ENCODE measurements at regions not wholly inside any gene's neighbourhood (a gene's known extent, or its start where the extent isn't known, plus 50 kb on each side); places are given as distances from the start of the nearest gene placed in this dataset.

DNA sequence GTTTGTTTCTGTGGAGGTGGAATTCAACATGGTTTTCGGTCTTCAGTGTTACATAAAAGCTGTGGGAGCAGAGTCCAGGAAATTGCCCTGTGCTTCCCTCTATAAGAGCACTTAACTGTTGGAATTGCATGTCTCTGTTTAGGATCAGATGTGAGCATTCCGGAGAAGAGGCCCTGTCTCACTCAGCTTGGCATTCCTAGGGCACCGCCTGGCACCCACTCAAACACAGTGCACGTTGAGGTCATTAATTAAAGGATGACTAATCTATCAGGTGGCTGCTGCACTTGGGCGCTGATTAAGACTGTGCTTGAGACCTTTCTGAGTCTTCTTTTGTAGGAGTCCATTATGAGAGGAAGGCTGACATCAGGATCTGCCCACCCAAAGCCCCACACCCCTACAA is 82.8 kb upstream of the VIPR2 start:
- TF ChIP-seq, protein P1, sequence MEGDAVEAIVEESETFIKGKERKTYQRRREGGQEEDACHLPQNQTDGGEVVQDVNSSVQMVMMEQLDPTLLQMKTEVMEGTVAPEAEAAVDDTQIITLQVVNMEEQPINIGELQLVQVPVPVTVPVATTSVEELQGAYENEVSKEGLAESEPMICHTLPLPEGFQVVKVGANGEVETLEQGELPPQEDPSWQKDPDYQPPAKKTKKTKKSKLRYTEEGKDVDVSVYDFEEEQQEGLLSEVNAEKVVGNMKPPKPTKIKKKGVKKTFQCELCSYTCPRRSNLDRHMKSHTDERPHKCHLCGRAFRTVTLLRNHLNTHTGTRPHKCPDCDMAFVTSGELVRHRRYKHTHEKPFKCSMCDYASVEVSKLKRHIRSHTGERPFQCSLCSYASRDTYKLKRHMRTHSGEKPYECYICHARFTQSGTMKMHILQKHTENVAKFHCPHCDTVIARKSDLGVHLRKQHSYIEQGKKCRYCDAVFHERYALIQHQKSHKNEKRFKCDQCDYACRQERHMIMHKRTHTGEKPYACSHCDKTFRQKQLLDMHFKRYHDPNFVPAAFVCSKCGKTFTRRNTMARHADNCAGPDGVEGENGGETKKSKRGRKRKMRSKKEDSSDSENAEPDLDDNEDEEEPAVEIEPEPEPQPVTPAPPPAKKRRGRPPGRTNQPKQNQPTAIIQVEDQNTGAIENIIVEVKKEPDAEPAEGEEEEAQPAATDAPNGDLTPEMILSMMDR (IDR thresholded peaks at IDR 0.05): no peak
- TF ChIP-seq POLR2AphosphoS5 (IDR thresholded peaks at IDR 0.05; ENCODE audit: insufficient read depth in 1 of 2, low read depth in 1 of 2) (no peak), POLR2A (IDR thresholded peaks at IDR 0.05) (no peak)
- intact Hi-C loops (cut with DNase I): no loop called here
- no peak for DNase-seq (ENCODE audit: extremely low spot score in 2 of 2)
- Histone ChIP-seq H3K27me3 (no peaks in the 10 kb centered on the region), H3K4me1 (peaks cover 13% of the 10 kb centered on the region), H3K36me3 (no peaks in the 10 kb centered on the region), H3K9me3 (no peaks in the 10 kb centered on the region), H3K27ac (no peak overlapping the region), H3K4me3 (no peak overlapping the region)

DNA sequence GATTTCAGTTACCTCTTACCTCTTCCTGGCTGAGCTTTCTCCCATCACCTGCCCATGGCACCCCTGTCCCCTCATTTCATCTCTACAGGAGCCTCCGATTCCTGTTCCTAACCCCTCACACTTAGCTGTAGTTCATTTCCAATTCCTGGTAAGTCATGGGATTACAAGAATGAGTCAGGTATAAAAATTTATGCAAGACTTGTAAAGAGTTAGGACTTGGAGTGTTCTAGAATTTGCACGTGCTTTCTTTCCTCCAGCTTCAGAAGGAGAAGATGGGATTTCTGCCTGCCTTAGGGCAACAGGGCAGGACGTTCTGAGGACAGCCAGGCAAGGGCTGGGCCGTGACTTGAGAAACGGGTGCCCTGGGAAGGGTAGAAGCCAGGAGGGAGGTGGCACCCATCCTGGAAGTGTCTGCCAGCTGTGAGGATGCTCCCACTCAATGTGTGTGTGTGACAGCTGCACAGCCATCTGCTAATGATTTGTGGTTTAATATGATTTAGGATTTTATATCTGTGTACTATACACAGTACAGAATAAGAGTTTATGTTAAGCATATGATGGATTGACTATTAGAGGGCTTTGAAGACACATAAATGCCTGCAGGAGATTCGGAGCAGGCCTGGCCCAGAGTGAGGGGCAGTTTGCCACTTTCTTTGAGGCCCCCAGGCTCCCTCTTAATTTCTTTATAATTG is 81.5 kb upstream of the VIPR2 start:
- Histone ChIP-seq H3K4me1 (peaks cover 13% of the 10 kb centered on the region), H3K9me3 (no peaks in the 10 kb centered on the region), H3K4me3 (no peak overlapping the region), H3K27ac (peak overlapping the region; percentile 36), H3K36me3 (no peaks in the 10 kb centered on the region), H3K27me3 (no peaks in the 10 kb centered on the region)
- DNase-seq (ENCODE audit: extremely low spot score in 2 of 2): no peak
- intact Hi-C loops (cut with DNase I): no loop called here
- TF ChIP-seq POLR2AphosphoS5 (IDR thresholded peaks at IDR 0.05; ENCODE audit: insufficient read depth in 1 of 2, low read depth in 1 of 2) (peak in 1 of 2 donors; percentile 22), POLR2A (IDR thresholded peaks at IDR 0.05) (no peak)
- TF ChIP-seq, protein P1 (IDR thresholded peaks at IDR 0.05): no peak

GRCh38 chr7:159218607-159219006 is 73.9 kb upstream of the VIPR2 start:
- Histone ChIP-seq H3K36me3 (no peaks in the 10 kb centered on the region), H3K9me3 (no peaks in the 10 kb centered on the region), H3K27me3 (no peaks in the 10 kb centered on the region), H3K4me1 (no peaks in the 10 kb centered on the region), H3K4me3 (no peak overlapping the region), H3K27ac (no peak overlapping the region)
- DNase-seq (ENCODE audit: extremely low spot score in 2 of 2): no peak
- TF ChIP-seq, protein P1 (IDR thresholded peaks at IDR 0.05): no peak
- TF ChIP-seq POLR2AphosphoS5 (IDR thresholded peaks at IDR 0.05; ENCODE audit: insufficient read depth in 1 of 2, low read depth in 1 of 2) (no peak), POLR2A (IDR thresholded peaks at IDR 0.05) (no peak)
- intact Hi-C loops (cut with DNase I): no loop called here

DNA sequence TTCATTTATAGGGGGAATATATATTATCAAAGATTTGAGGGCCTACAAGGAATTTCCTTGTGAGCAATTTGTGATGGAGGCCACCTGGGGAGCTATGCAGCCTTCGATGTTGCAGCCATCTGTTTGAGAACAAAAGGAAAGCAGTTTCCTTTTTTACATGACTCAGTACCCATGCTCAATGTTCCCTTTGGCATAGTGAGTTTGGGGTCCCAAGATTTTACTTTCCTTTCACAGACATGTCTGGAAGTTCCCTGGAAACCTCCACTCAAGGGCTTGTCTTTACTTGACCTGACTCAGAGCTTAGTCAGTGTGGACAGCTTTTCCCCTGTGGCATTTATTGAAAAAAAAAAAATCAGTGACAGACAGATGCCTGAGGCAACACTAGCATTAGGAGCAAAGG is 73.5 kb upstream of the VIPR2 start:
- DNase-seq (ENCODE audit: extremely low spot score in 2 of 2): no peak
- Histone ChIP-seq H3K4me1 (no peaks in the 10 kb centered on the region), H3K27ac (no peak overlapping the region), H3K27me3 (no peaks in the 10 kb centered on the region), H3K9me3 (no peaks in the 10 kb centered on the region), H3K36me3 (no peaks in the 10 kb centered on the region), H3K4me3 (no peak overlapping the region)
- TF ChIP-seq, protein P1 (IDR thresholded peaks at IDR 0.05): no peak
- no peak for TF ChIP-seq POLR2AphosphoS5 (IDR thresholded peaks at IDR 0.05; ENCODE audit: insufficient read depth in 1 of 2, low read depth in 1 of 2)
- intact Hi-C loops (cut with DNase I): no loop called here

- intact Hi-C loops (cut with DNase I): no loop called here
These were observed 70.4 kb upstream of the VIPR2 start for GRCh38 chr7:159215076-159215475.

More at GRCh38 chr7:159215076-159215475, 70.4 kb upstream of the VIPR2 start:
- H3K27ac ChIP-seq: no peak overlapping the region
- peak; percentile 29 to 77 for DNase-seq (ENCODE audit: extremely low spot score in 2 of 2)
- H3K4me3 ChIP-seq: no peak overlapping the region
- H3K27me3 ChIP-seq: no peaks in the 10 kb centered on the region
- no peaks in the 10 kb centered on the region for H3K36me3 ChIP-seq
- peaks cover 10% of the 10 kb centered on the region for H3K4me1 ChIP-seq
- TF ChIP-seq, protein P1 (IDR thresholded peaks at IDR 0.05): no peak
- TF ChIP-seq POLR2AphosphoS5 (IDR thresholded peaks at IDR 0.05; ENCODE audit: insufficient read depth in 1 of 2, low read depth in 1 of 2) (no peak), POLR2A (IDR thresholded peaks at IDR 0.05) (no peak)
- H3K9me3 ChIP-seq: no peaks in the 10 kb centered on the region

All from vagina (tissue), 2 donors.